Smooth muscle cell (in vitro differentiated cells): ENCODE measurements at regions not wholly inside any gene's neighbourhood (a gene's known extent, or its start where the extent isn't known, plus 50 kb on each side); places are given as distances from the start of the nearest gene placed in this dataset.

Experiments
- DNase-seq: peaks from one replicate; lab custom pipeline; 2025; ENCODE audit not compliant: unreplicated experiment; lab: John Stamatoyannopoulos, UW
- H2AFZ ChIP-seq: fragments of 200-600 bp; sonication (generic); 2 replicates; pipeline ENCODE4 v1.6.0; 2016; ENCODE audit warnings: antibody characterized with exemption, low read depth, mild to moderate bottlenecking
- H3F3A ChIP-seq: fragments of 200-600 bp; sonication (generic); 2 replicates; pipeline ENCODE4 v1.6.0; 2017; ENCODE audit warnings: antibody characterized with exemption, low read depth
- H3K27ac ChIP-seq: fragments of 200-600 bp; sonication (generic); 2 replicates; pipeline ENCODE4 v1.5.1; 2016; ENCODE audit warnings: low read depth, mild to moderate bottlenecking
- H3K27me3 ChIP-seq: fragments of 200-600 bp; sonication (generic); 2 replicates; pipeline ENCODE4 v1.6.1; 2016; ENCODE audit warnings: low read depth, mild to moderate bottlenecking
- H3K36me3 ChIP-seq: fragments of 200-600 bp; sonication (generic); 2 replicates; pipeline ENCODE4 v1.5.1; 2016; ENCODE audit warnings: low read depth
- H3K4me1 ChIP-seq: fragments of 200-600 bp; sonication (generic); 2 replicates; pipeline ENCODE4 v1.5.1; 2016; ENCODE audit warnings: low read depth
- H3K4me2 ChIP-seq: fragments of 200-600 bp; sonication (generic); 2 replicates; pipeline ENCODE4 v1.6.0; 2016; ENCODE audit warnings: mild to moderate bottlenecking
- H3K4me3 ChIP-seq: fragments of 200-600 bp; sonication (generic); 2 replicates; pipeline ENCODE4 v1.5.1; 2016; ENCODE audit warnings: mild to moderate bottlenecking
- H3K79me2 ChIP-seq: fragments of 200-600 bp; sonication (generic); 2 replicates; pipeline ENCODE4 v1.6.0; 2016; ENCODE audit warnings: low read depth, mild to moderate bottlenecking
- H3K9ac ChIP-seq: fragments of 200-600 bp; sonication (generic); 2 replicates; pipeline ENCODE4 v1.6.0; 2016; ENCODE audit warnings: low read depth
- H3K9me3 ChIP-seq: fragments of 200-600 bp; sonication (generic); replicated peaks from 2 replicates; pipeline ENCODE4 v1.5.1; 2016; ENCODE audit warnings: low read depth
- H4K20me1 ChIP-seq: fragments of 200-600 bp; sonication (generic); 2 replicates; pipeline ENCODE4 v1.6.0; 2016; ENCODE audit warnings: low read depth
- WGBS: methylation state at CpG from one replicate; pipeline ENCODE4 v1.1.7; 2016; ENCODE audit warnings: low lambda C conversion rate; 5-methylcytosine and 5-hydroxymethylcytosine counted together
- TF ChIP-seq, protein P1 (sequence below): fragments of 200-600 bp; sonication (generic); IDR thresholded peaks from 2 replicates; pipeline ENCODE4 v1.5.1; 2017; ENCODE audit warnings: borderline replicate concordance, mild to moderate bottlenecking, antibody characterized with exemption; ENCODE audit not compliant: insufficient read depth, poor library complexity, severe bottlenecking

DNA sequence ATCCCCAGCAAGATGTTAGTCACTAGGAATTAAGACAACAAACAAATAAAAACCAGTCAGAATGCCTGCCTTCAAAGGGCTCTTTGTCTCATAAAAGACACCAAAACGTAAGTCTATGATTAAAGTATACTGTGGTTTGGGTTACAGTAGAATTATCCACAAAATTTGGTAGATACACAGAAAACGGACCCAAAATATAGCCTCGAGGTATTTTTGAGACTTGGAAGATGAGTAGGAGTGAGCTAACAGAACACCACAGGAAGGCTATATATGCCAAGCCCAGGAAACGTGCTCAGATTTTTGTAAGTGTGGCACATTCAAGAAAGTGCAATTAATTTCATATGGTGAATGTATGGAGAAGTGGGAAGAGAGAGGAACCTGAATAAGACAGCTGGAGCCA, 831.4 kb downstream of the CDH11 start:
- DNase-seq: no peak
- 44% methylated on average over 4 of the region's 4 CpGs for WGBS
- no peaks in the 10 kb centered on the region for H4K20me1 ChIP-seq

DNA sequence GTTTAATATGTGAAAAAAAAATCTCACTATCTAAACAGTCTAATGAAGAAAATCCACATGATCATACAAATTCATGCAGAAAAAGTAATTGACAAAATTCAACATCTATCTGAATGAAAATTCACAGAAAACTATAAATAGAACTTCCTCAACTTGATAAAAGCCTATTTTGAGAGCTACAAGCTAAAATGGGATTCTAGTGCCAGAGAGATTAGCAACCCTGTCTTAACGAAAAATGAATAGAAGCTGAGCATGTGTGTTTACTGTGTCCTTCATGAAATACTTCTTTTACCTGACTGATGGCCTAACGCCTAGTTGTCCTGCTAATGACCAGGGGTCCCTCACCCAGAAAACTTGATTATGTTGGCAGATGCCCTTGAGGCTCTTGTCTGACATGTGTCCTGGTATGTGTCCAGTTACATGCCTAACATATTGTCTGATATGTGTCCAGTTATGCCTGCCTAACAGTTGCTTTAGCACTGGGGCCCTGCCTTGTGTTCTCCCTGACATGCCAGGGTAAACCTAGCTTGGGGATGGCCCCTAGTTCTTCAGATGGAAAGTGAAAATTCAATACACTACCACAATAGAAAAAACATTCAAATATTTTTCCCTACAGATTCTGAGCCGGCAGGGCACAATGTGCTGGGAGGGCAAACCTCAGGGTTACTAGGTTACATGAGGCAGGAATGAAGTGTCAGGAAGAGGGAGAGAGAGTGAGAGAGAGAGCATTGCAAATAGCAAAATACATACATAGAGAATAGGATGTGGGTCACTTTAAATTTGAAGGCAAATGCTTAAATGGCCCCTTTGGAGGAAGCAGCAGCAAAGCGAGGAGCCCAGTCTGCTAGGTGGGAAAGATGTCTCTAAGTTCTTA, 834.0 kb downstream of the CDH11 start:
- no peak for DNase-seq
- Histone ChIP-seq H3K9me3 (no peaks in the 10 kb centered on the region), H3K27ac (no peak overlapping the region), H3K79me2 (no peaks in the 10 kb centered on the region), H3K27me3 (no peaks in the 10 kb centered on the region), H3K9ac (no peak overlapping the region), H3K4me2 (no peak overlapping the region), H2AFZ (peak overlapping the region; percentile 0), H4K20me1 (no peaks in the 10 kb centered on the region), H3K4me1 (no peaks in the 10 kb centered on the region), H3F3A (no peaks in the 10 kb centered on the region), H3K36me3 (no peaks in the 10 kb centered on the region), H3K4me3 (no peak overlapping the region)
- WGBS: 67% methylated on average over 4 of the region's 4 CpGs
- TF ChIP-seq, protein P1, sequence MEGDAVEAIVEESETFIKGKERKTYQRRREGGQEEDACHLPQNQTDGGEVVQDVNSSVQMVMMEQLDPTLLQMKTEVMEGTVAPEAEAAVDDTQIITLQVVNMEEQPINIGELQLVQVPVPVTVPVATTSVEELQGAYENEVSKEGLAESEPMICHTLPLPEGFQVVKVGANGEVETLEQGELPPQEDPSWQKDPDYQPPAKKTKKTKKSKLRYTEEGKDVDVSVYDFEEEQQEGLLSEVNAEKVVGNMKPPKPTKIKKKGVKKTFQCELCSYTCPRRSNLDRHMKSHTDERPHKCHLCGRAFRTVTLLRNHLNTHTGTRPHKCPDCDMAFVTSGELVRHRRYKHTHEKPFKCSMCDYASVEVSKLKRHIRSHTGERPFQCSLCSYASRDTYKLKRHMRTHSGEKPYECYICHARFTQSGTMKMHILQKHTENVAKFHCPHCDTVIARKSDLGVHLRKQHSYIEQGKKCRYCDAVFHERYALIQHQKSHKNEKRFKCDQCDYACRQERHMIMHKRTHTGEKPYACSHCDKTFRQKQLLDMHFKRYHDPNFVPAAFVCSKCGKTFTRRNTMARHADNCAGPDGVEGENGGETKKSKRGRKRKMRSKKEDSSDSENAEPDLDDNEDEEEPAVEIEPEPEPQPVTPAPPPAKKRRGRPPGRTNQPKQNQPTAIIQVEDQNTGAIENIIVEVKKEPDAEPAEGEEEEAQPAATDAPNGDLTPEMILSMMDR: no peak

More for the DNA sequence above, 831.4 kb downstream of the CDH11 start:
- Histone ChIP-seq H3K27ac (no peak overlapping the region), H2AFZ (peak overlapping the region; percentile 53), H3K27me3 (no peaks in the 10 kb centered on the region), H3K79me2 (no peaks in the 10 kb centered on the region), H3K4me1 (no peaks in the 10 kb centered on the region), H3K9me3 (no peaks in the 10 kb centered on the region), H3K36me3 (no peaks in the 10 kb centered on the region), H3K9ac (no peak overlapping the region), H3F3A (no peaks in the 10 kb centered on the region), H3K4me2 (no peak overlapping the region), H3K4me3 (no peak overlapping the region)
- TF ChIP-seq, protein P1: no peak

DNA sequence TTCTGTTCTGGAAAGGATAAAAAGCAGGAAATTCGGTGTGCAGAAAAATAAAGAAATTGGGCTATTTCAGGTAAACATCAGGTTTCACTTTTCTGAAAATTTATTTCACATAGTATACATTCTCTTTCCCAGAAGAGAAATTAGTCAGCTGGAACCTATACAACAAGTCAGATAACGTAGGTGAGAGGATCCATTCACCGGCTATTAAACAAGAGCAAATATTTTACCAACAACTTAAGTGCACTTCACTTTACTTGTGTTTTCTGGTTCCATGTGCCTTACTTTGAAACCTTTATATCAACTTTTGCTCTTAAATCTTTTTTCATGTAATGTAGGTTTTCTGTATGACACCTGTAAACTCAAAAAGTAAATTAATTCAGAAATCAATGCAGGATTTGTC, 839.7 kb downstream of the CDH11 start:
- H3K4me2 ChIP-seq: no peak overlapping the region
- H2AFZ ChIP-seq: no peak overlapping the region
- no peak overlapping the region for H3K27ac ChIP-seq
- no peak for DNase-seq
- H3K36me3 ChIP-seq: no peaks in the 10 kb centered on the region
- WGBS: 92% methylated on average over 3 of the region's 3 CpGs
- H3K4me3 ChIP-seq: no peak overlapping the region
- no peak overlapping the region for H3K9ac ChIP-seq
- no peaks in the 10 kb centered on the region for H3K4me1 ChIP-seq
- H4K20me1 ChIP-seq: no peaks in the 10 kb centered on the region
- TF ChIP-seq, protein P1: no peak
- no peaks in the 10 kb centered on the region for H3K79me2 ChIP-seq
- H3F3A ChIP-seq: no peaks in the 10 kb centered on the region
- no peaks in the 10 kb centered on the region for H3K9me3 ChIP-seq
- H3K27me3 ChIP-seq: no peaks in the 10 kb centered on the region

DNA sequence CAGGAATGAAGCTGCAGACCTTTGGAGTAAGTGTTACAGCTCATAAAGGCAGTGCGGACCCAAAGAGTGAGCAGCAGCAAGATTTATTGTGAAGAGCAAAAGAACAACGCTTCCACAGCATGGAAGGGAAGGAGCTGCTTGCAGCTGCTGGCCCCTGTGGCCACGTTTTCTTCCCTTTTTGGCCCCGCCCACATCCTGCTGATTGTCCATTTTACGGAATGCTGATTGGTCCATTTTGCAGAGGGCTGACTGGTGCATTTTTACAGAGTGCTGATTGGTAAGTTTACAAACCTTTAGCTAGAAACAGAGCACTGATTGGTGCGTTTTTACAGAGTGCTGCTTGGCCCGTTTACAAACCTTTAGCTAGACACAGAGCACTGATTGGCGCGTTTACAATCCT, 841.5 kb downstream of the CDH11 start:
- TF ChIP-seq, protein P1: no peak
- no peaks in the 10 kb centered on the region for H3K27me3 ChIP-seq
- H4K20me1 ChIP-seq: no peaks in the 10 kb centered on the region
- no peak overlapping the region for H3K27ac ChIP-seq
- no peaks in the 10 kb centered on the region for H3F3A ChIP-seq
- 91% methylated on average over 9 of the region's 9 CpGs for WGBS
- H3K36me3 ChIP-seq: no peaks in the 10 kb centered on the region
- no peaks in the 10 kb centered on the region for H3K9me3 ChIP-seq
- no peak overlapping the region for H3K4me2 ChIP-seq
- H3K9ac ChIP-seq: no peak overlapping the region
- H3K4me3 ChIP-seq: no peak overlapping the region
- H3K79me2 ChIP-seq: no peaks in the 10 kb centered on the region
- no peaks in the 10 kb centered on the region for H3K4me1 ChIP-seq
- DNase-seq: no peak
- no peak overlapping the region for H2AFZ ChIP-seq
